AG09319 (cell line): ENCODE measurements at regions not wholly inside any gene's neighbourhood (a gene's known extent, or its start where the extent isn't known, plus 50 kb on each side); places are given as distances from the start of the nearest gene placed in this dataset.

ENCODE experiments used
- DNase-seq: peaks from one replicate; pipeline ENCODE4 v3.0.0-alpha.2; 2010; ENCODE audit warnings: low read depth; ENCODE audit errors: extremely low read depth
- CTCF ChIP-seq: IDR thresholded peaks from 2 replicates; pipeline ENCODE4 v1.5.1; 2011; ENCODE audit warnings: low read depth, mild to moderate bottlenecking, inconsistent platforms, low read length, moderate library complexity

- no peak for TF ChIP-seq CTCF
- peak; percentile 7 for DNase-seq
Measured at GRCh38 chr6:45791211-45792168, 224.2 kb downstream of the CLIC5 start.

- TF ChIP-seq CTCF: no peak
Measured at GRCh38 chr6:45789238-45789637, 226.4 kb downstream of the CLIC5 start.

DNA sequence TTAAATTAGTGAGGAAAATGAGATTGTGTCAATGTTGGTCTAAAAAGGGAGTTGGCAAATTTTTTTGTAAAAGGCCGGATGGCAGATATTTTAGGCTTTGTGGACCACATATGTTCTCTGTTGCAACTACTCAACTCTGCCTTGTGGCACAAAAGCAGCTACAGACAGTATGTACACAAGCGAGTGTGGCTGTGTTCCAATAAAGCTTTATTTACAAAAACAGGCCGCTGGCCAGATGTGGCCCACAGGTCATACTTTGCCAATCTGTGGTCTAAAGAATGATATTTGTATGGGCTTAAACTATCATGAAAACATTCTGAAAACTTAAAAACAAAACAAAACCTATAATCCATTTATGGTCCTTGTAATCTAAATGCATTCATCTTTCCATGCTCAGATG lies 228.3 kb downstream of the CLIC5 start:
- no peak for TF ChIP-seq CTCF
- no peak for DNase-seq

More at GRCh38 chr6:45789238-45789637, 226.4 kb downstream of the CLIC5 start:
- no peak for DNase-seq

- DNase-seq: no peak
- no peak for TF ChIP-seq CTCF
Measured at GRCh38 chr6:45786355-45786781, 229.3 kb downstream of the CLIC5 start.

DNA sequence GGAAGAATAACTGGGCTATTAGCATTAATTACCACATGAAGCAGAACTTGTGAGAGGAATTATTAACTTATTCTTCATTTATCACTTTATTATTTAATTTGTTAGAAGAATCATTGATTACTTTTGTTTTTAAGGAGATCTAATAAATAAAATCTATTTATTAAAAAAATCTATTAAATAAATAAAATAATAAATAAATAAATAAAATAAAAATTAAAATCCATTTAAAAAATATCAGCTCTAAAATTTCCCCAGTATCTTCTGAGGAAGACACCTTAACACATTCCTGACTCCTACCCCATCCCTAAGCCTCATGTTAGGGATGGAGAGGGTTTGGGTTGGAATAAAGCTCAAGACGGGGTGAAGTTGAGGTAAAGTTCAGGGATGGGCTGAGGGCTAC lies 231.4 kb downstream of the CLIC5 start:
- no peak for DNase-seq
- TF ChIP-seq CTCF: no peak

- no peak for TF ChIP-seq CTCF
- no peak for DNase-seq
Measured at GRCh38 chr6:45783716-45784115, 231.9 kb downstream of the CLIC5 start.

- no peak for TF ChIP-seq CTCF
- no peak for DNase-seq
Measured at GRCh38 chr6:45781890-45782289, 233.8 kb downstream of the CLIC5 start.
